HG03135 (cell line): ENCODE measurements at regions not wholly inside any gene's neighbourhood (a gene's known extent, or its start where the extent isn't known, plus 50 kb on each side); places are given as distances from the start of the nearest gene placed in this dataset.

Source experiments
- ATAC-seq: cut with Tn5 transposase; IDR thresholded peaks from one replicate; pipeline ENCODE4 v1.9.1; 2021; ENCODE audit warnings: mild to moderate bottlenecking, moderate library complexity; ENCODE audit not compliant: unreplicated experiment

DNA sequence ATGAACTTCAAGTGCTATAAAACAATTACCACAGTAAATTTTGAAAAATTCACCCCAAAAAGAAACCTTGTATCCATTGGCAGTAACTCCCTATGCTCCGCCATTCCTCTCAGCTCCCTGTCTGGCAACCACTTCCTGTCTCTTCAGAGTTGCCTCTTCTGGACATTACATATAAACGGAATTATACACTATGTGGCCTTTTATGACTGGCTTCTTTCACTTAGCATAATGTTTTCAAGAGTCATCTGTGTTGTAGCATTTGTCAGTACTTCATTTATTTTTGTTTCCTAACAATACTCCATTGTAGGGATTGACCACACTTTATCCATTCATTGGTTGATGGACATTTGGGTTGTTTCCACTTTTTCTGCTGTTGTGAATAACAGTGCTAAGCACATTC lies 50.1 kb downstream of the CEP43 start:
- ATAC-seq, result no peak

DNA sequence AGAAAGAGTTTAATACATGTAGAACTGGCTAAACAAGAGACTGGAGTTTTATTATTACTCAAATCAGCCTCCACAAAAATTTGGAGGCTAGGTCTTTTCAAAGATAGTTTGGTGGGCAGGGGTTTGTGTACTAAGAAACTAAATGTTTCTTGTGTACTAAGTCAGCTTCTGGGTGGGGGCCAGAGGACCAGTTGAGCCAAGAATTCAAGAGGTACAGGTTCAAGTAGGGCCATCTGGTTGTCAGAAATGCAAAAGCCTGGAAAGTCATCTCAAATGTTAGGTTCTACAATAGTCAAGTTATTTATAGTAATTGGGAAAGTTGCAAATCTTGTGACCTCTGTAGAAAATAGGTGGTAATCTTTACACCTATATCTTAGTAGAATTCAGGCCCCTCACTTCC lies 51.7 kb downstream of the CEP43 start:
- ATAC-seq, result no peak

DNA sequence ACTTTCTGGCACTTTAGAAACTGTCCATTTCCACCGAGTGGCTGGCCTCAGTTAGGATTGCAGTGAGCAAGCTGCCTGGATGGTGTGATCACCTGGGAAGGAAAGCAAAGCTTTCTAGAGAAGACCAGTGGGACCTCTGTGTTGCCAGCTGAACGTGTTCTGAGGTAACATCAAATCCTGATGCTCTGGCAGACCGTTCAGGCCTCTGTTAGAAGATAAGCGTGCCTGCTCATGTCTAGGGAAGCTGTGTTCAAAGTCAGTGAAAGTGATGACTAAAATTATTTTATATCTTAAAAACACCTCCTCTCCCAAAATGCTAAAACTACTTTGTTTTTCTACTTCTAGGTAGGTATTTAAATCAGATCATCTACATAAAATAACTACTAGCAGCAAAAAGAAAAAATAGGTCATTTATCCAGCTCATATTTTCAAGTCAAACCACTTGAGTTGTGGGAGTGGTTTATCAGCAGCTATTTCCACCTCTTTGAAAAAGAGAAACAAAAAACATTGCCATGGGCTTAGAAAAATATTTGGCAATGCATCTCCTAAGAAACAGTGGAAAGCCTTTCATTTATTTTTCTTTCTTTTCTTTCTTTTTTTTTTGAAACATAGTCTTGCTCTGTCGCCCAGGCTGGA lies 54.8 kb downstream of the CEP43 start:
- no peak for ATAC-seq

GRCh38 chr6:167054987-167055386 lies 55.8 kb downstream of the CEP43 start:
- no peak for ATAC-seq

GRCh38 chr6:167056370-167056769 lies 57.2 kb downstream of the CEP43 start:
- ATAC-seq, result peak; percentile 93

- ATAC-seq, result no peak
Observed at GRCh38 chr6:167058261-167058660, 59.1 kb downstream of the CEP43 start.
